ENCODE measurements at regions not wholly inside any gene's neighbourhood (a gene's known extent, or its start where the extent isn't known, plus 50 kb on each side); places are given as distances from the start of the nearest gene placed in this dataset.

DNA sequence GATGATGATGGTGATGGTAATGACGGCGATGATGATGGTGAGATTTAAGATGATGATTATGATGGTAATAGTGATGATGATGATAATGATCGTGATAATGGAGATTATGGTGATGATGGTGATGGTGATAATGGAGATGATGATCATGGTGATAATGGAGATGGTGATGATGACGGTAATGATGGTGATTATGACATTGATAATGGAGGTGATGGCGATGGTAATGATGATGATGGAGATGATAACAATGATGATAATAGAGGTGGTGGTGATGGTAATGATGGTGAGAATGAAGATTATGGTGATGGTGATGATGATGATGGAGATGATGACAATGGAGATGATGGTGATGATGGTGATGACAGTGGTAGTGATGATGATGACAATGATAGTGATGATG is 69.7 kb downstream of the MED10 start:
- Histone ChIP-seq H3K79me2 (ENCODE audit: control insufficient read depth, insufficient read depth, low read length) (no peaks in the 10 kb centered on the region), H2AFZ (ENCODE audit: control insufficient read depth, low read length) (no peak overlapping the region), H3K9ac (ENCODE audit: control insufficient read depth, extremely low read depth, insufficient read depth, low read length) (no peak overlapping the region), H4K20me1 (ENCODE audit: control insufficient read depth, extremely low read depth, insufficient read depth, low read length) (no peaks in the 10 kb centered on the region), H3K36me3 (ENCODE audit: control insufficient read depth in 2 of 2, extremely low read depth in 1 of 2, insufficient read depth in 2 of 2, low read length in 2 of 2) (no peaks in the 10 kb centered on the region), H3K27me3 (ENCODE audit: control insufficient read depth, extremely low read depth, insufficient read depth, low read length) (no peaks in the 10 kb centered on the region), H3K9me3 (ENCODE audit: control insufficient read depth, low read depth, low read length) (no peaks in the 10 kb centered on the region), H3K4me1 (ENCODE audit: control insufficient read depth, extremely low read depth, insufficient read depth, low read length) (no peaks in the 10 kb centered on the region), H3K4me2 (ENCODE audit: control insufficient read depth, extremely low read depth, insufficient read depth, low read depth, low read length) (no peak overlapping the region), H3K9me1 (ENCODE audit: control insufficient read depth, extremely low read depth, insufficient read depth, low read length) (no peaks in the 10 kb centered on the region), H3K27ac (ENCODE audit: control insufficient read depth, insufficient read depth, low read length) (no peak overlapping the region), H3K4me3 (ENCODE audit: control insufficient read depth in 2 of 3, extremely low read depth in 1 of 3, insufficient read depth in 2 of 3, low read depth in 1 of 3, low read length in 3 of 3) (no peak overlapping the region)
- FAIRE-seq (no peak), DNase-seq (ENCODE audit: low read depth, low spot score) (no peak)
- TF ChIP-seq, protein P1, sequence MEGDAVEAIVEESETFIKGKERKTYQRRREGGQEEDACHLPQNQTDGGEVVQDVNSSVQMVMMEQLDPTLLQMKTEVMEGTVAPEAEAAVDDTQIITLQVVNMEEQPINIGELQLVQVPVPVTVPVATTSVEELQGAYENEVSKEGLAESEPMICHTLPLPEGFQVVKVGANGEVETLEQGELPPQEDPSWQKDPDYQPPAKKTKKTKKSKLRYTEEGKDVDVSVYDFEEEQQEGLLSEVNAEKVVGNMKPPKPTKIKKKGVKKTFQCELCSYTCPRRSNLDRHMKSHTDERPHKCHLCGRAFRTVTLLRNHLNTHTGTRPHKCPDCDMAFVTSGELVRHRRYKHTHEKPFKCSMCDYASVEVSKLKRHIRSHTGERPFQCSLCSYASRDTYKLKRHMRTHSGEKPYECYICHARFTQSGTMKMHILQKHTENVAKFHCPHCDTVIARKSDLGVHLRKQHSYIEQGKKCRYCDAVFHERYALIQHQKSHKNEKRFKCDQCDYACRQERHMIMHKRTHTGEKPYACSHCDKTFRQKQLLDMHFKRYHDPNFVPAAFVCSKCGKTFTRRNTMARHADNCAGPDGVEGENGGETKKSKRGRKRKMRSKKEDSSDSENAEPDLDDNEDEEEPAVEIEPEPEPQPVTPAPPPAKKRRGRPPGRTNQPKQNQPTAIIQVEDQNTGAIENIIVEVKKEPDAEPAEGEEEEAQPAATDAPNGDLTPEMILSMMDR (optimal IDR thresholded peaks at IDR 0.05 in 1 of 3, IDR thresholded peaks at IDR 0.05 in 1 of 3, conservative IDR thresholded peaks at IDR 0.05 in 1 of 3; ENCODE audit: extremely low read depth in 1 of 3, insufficient read depth in 2 of 3, low read length in 3 of 3) = no peak
- no peak for TF ChIP-seq EZH2 (IDR thresholded peaks at IDR 0.05; ENCODE audit: low read length)
- dilution Hi-C loops (cut with MboI; ENCODE audit: extremely low pct_ligation_motif_present, low sequenced_read_pairs) = no loop called here

DNA sequence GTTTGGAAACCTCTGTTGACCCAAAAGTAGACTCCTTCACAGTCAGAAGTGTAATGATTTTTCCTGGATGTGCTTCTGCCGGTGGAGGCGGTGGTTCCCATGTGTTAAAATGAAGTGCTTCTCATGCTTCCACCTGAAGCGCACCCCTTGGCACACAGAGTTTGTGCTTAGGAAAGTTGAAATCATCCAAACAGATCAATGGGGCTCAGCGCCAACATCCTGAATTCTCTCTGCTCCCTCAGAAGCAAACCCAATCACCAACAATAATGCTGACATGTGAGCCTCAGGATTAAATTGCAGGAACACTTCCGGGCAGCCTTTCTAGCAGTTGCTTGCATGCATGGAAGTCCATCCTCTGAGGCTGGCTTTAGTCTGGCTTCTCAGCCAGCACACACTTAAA is 71.0 kb downstream of the MED10 start:
- TF ChIP-seq, protein P1 (optimal IDR thresholded peaks at IDR 0.05 in 1 of 3, IDR thresholded peaks at IDR 0.05 in 1 of 3, conservative IDR thresholded peaks at IDR 0.05 in 1 of 3; ENCODE audit: extremely low read depth in 1 of 3, insufficient read depth in 2 of 3, low read length in 3 of 3) = no peak
- TF ChIP-seq EZH2 (IDR thresholded peaks at IDR 0.05; ENCODE audit: low read length) = no peak

More for the DNA sequence above, 71.0 kb downstream of the MED10 start:
- Histone ChIP-seq H2AFZ (ENCODE audit: control insufficient read depth, low read length) (no peak overlapping the region), H3K9me1 (ENCODE audit: control insufficient read depth, extremely low read depth, insufficient read depth, low read length) (no peaks in the 10 kb centered on the region), H3K9ac (ENCODE audit: control insufficient read depth, extremely low read depth, insufficient read depth, low read length) (no peak overlapping the region), H3K9me3 (ENCODE audit: control insufficient read depth, low read depth, low read length) (no peaks in the 10 kb centered on the region), H3K79me2 (ENCODE audit: control insufficient read depth, insufficient read depth, low read length) (no peaks in the 10 kb centered on the region), H3K36me3 (ENCODE audit: control insufficient read depth in 2 of 2, extremely low read depth in 1 of 2, insufficient read depth in 2 of 2, low read length in 2 of 2) (no peaks in the 10 kb centered on the region), H3K4me1 (ENCODE audit: control insufficient read depth, extremely low read depth, insufficient read depth, low read length) (no peaks in the 10 kb centered on the region), H3K27me3 (ENCODE audit: control insufficient read depth, extremely low read depth, insufficient read depth, low read length) (no peaks in the 10 kb centered on the region), H3K27ac (ENCODE audit: control insufficient read depth, insufficient read depth, low read length) (no peak overlapping the region), H4K20me1 (ENCODE audit: control insufficient read depth, extremely low read depth, insufficient read depth, low read length) (no peaks in the 10 kb centered on the region), H3K4me2 (ENCODE audit: control insufficient read depth, extremely low read depth, insufficient read depth, low read depth, low read length) (no peak overlapping the region), H3K4me3 (ENCODE audit: control insufficient read depth in 2 of 3, extremely low read depth in 1 of 3, insufficient read depth in 2 of 3, low read depth in 1 of 3, low read length in 3 of 3) (no peak overlapping the region)
- DNase-seq (ENCODE audit: low read depth, low spot score) (no peak), FAIRE-seq (no peak)
- dilution Hi-C loops (cut with MboI; ENCODE audit: extremely low pct_ligation_motif_present, low sequenced_read_pairs) = no loop called here

Measured in keratinocyte (primary cell).